Upper lobe of left lung (tissue), 4 donors: ENCODE measurements at regions not wholly inside any gene's neighbourhood (a gene's known extent, or its start where the extent isn't known, plus 50 kb on each side); places are given as distances from the start of the nearest gene placed in this dataset.

Experiments used
- CTCF ChIP-seq, 6 experiments: fragments of 450-650 bp in 4 of 6; fragments of 200-600 bp in 2 of 6; sonication (generic) in 2 of 6; IDR thresholded peaks; one replicate each; pipeline ENCODE4 v1.5.1; 2016 to 2019; ENCODE audit warnings: antibody characterized with exemption in 6 of 6
- POLR2A ChIP-seq, 4 donors: fragments of 450-650 bp; IDR thresholded peaks; one replicate each; pipeline ENCODE4 v1.5.1; 2016 to 2017; ENCODE audit warnings: antibody characterized with exemption in 4 of 4, mild to moderate bottlenecking in 2 of 4
- POLR2AphosphoS5 ChIP-seq, 2 donors: sonication (generic); formaldehyde crosslinking; IDR thresholded peaks; one replicate each; pipeline ENCODE4 v1.5.1; 2017; ENCODE audit warnings: antibody characterized with exemption in 2 of 2

DNA sequence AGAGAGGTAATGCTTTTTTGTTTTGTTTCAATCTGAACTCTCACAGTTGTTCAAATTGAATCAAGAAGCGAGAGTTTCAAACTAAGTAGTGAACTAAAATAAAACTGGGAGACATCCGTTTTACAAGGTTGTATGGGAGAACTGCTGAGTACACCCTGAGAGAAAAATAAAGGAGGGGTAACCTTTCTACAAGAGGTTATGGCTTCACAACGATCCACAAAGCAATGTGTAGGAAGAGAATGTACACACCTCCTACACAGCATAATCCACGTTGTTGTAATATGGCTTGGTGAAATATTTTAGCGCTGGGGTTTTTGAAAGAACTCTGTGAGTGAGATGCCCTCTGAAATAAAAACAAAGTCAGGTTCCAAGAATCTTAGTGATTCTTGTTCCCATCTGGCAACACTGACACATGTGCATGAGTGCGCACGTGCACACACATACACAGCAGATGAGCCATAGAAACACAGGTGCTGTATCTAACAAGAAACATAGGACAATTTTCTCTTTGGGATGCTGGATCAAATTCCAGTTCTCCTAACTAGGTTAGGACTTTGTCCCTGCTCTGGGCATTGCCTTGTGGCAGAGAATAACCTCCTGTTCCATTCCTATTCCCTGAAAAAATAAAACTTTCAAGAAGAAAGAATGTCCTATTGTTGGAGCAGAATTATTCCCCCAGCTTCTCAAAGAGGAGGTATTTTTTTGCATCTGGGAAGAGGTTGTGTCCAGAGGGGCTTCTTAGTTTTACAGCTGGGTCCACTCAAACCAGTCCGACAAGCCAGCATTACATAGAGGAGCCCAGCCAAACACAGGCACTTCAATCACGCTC is 94.5 kb upstream of the EFNA5 start:
- TF ChIP-seq CTCF (IDR thresholded peaks at IDR 0.05): no peak
- no peak for TF ChIP-seq POLR2AphosphoS5 (IDR thresholded peaks at IDR 0.05)
- no peak for TF ChIP-seq POLR2A (IDR thresholded peaks at IDR 0.05)
